HG03354 (cell line): ENCODE measurements at regions not wholly inside any gene's neighbourhood (a gene's known extent, or its start where the extent isn't known, plus 50 kb on each side); places are given as distances from the start of the nearest gene placed in this dataset.
"Not testable (repeated sequence)": the region's sequence is repeated elsewhere in the genome, so short reads cannot be mapped to it uniquely, and the experiment has no call there.

Experiments used
- ATAC-seq: cut with Tn5 transposase; IDR thresholded peaks from one replicate; pipeline ENCODE4 v1.9.1; 2021; ENCODE audit warnings: mild to moderate bottlenecking; ENCODE audit not compliant: unreplicated experiment, poor library complexity, severe bottlenecking

DNA sequence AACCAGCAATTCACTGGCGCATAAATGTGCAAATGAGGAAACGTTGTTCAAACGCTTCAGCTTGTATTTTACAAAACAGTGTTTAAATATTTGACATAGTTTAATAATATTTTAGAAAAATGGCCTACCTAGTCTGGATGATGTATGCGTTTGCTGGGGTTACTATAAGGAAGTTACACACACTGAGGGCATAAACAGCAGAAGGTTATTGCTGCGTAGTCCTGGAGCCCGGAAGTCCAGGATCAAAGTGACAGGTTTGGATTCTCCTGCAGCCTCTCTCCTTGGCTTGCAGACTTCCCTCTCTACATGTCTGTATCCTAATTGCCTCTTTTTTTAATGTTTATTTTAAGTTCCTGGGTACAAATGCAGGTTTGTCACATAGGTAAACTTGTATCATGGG, 106.0 kb upstream of the PABPC3 start:
- ATAC-seq, result not testable (repeated sequence)

DNA sequence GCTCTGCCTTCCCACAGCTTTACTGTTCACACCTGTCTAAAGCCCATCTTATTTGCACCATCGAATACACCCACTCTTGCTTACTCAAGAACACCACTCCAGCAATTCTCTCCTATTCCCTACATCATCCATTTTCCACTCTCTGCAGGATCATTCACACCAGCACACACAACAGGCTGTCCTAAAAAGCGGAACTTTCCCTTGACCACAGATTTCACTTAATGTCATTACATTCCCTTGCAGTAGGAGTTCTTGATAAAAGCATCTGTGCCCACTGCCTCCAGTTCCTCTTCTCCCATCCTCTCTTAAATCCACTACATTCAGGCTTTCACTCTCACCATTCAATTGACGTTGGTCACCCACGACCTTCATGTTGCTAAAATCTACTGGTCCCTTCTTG, 103.0 kb upstream of the PABPC3 start:
- ATAC-seq, result not testable (repeated sequence)

DNA sequence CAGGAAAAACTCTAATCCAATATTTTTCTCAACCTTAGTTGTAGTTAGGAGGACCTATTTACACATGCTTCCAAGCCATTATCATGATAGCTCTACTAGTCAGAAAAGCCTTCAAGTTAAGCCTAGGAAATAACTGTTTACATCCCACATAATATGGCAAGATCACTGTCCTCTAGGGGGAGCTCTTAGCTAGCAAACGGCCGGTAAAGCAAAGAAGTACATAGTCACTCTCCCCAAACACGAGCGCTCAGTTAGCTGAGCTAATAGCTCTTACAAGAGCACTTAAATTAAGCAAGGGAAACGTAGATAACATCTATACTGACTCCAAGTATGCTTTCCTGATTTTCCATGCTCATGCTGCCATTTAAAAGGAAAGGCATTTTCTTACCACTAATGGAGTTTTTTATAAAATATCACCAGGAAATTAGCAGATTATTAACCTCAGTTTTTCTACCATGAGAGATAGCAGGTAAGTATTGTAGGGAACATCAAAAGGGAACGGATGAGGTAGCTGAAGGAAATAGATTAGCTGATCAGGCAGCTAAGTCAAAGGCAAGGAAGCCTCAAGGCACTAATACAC, 100.6 kb upstream of the PABPC3 start:
- ATAC-seq, result peak; percentile 66

DNA sequence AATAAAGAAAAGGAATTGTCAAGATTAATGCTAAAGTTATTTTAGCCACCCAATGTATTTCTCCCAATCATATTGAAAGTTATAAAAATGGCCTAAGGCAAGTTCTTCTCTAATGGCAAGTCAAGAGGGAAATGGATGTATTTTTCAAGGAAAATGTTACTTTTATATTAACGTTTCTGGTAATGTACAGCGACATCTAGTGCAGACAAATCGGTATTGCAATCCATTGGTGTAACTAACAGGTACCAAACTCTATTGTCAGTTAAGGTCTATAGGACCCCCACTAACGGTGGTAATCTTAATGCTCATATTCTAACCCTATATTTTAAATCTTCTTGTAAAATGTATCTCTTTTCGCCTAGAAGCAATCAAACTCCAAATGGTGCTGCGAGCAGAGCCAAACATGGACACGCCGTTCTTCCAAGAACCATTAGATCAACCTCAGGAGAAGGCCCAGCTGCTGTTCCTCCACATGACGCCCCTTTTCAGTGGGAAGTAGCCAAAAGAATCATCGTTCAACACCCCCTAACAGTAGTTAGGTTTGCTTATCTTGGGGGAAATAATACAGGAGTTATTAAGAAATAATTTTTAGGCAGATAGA, 98.5 kb upstream of the PABPC3 start:
- no peak for ATAC-seq

DNA sequence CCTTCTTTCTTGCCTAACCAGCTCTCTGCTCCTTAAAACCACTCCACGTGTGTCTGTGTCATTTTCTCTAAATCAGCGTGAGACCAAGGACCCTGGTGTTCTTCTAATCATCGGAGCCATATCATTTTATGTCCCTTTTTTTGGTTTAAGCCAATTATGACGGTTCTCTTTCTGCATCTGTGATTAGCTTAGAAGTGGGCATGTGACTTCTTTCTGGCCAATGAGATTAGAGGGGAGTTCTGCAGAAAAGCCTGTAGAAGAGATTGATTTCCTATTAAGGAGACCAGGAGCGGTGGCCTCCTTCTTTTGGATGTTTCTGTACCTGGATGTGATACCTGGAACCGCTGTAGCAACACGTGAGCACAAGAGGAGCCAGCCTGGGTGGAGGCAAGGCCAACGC, 97.5 kb upstream of the PABPC3 start:
- ATAC-seq, result no peak

DNA sequence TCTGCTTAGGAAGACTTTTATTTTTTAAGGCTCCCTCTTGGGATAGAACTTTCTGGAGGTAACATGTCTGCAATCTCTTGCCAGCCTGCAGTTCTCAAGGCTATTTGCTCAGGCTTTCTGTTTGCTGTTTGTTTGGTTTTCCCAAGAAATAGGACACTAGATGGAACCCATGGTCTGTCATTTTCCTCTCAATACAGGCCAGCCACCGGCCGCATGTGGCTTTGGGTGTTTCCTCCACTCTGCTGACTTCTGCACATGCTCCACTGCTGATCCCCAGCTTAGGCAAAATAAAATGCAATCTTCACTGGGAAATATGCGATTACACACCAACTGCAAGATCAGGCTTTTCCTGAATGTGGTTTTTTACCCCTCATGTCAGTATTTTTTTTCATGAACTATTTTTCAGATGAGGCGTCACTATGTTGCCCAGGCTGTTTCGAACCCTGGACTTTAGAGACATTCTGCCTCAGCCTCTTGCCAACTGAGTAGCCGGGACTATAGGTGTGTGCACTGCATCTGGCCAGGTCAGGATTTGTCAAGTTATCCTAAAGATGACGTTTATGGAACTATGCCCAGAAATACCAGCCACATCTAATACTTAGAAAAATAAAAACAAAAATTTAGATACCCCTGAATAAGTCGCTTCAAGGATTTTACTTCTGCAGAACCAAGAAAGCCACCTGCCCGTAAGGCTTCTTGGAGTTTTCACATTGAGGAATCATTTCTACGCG, 94.3 kb upstream of the PABPC3 start:
- ATAC-seq, result no peak

DNA sequence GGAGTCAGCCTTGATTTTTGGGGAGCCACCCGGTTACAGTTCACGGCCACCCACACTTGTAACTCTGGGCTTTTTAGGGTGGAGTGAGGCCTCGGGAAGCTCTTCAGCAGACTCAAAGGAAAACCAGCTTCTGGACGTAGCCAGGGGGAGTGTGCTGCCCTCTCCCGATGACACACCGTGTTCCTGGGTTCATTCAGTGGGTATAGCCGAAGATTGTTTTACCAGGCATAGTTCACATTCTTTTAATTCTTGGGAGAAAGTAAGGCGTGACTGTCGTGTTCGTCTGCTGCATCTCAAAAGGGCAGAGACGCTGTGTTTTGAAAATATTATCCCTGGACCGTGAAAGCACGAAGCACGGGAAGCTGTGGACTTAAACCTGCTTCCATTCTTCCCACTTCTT, 93.6 kb upstream of the PABPC3 start:
- not testable (repeated sequence) for ATAC-seq

DNA sequence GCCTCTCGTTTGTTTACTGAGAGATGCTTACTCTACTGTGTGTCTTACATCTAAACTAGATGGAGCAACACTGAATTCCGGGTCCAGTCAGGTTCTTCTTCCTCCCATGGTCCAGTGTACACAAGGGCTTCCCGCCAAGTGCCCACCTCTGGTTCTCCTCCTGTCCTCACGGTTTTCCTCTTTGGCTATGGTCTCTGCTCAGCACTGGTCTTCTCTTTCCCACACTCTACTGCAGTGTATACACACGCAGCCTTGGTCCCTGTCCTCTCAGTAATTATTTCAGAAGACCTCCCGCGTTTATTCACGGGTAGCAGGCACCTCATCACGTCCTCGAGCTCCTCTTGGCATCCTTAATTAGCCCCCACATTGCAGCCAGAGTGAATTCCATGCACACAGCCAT, 91.4 kb upstream of the PABPC3 start:
- not testable (repeated sequence) for ATAC-seq

DNA sequence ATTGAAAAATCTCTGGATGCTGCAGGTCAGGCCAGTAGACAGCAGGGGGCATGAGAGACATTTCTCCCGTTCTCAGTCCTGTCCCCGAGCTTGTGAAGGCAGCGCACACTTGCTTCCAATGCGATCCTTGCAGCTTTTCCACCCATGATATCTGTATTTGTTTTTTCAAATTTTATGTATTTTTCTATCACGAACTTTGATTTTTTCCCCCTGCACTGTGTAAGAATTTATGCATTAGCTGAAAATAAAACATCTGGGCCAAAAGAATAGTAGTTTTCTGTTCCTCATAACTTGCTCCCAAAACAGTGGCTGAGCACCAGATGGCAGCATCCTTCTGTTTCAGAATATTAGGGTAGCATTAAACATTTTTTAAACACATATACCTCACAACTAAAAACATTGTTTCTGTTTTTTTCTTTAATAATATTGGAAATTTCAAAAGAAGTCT, 90.9 kb upstream of the PABPC3 start:
- not testable (repeated sequence) for ATAC-seq

DNA sequence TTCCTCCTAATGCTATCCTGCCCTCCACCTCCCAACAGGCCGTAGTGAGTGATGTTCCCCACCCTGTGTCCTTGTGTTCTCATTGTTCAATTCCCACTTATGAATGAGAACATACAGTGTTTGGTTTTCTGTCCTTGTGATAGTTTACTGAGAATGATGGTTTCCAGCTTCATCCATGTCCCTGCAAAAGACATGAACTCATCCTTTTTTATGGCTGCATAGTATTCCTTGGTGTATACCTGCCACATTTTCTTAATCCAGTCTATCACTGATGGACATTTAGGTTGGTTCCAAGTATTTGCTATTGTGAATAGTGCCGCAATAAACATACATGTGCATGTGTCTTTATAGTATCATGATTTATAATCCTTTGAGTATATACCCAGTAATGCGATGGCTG, 88.5 kb upstream of the PABPC3 start:
- not testable (repeated sequence) for ATAC-seq

DNA sequence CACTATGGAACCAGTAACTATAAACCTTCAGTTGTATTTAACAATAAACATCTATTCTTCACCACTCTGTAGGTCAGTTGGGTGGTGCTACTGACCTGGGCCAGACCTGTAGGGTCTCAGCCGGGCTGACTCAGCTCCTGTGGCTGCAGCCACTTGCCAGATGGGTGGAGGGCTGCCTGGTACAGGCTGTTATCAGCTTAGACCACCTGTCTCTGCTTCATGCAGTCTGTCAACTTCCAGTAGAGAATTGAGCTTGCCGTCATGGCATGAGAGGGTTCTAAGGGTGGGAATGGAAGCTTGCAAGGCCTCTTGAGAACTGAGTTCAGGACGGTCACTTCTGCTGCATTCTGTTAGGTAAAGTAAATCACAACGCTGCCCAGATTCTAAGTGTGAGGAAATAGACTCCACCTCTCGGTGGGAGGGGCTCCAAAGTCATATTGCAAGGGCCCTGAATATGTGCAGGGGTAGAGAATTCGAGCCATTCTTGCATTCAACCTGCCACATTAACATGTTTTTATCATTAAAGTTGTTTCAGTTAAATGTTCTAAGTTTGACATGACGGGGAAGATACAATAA, 81.5 kb upstream of the PABPC3 start:
- ATAC-seq, result not testable (repeated sequence)

DNA sequence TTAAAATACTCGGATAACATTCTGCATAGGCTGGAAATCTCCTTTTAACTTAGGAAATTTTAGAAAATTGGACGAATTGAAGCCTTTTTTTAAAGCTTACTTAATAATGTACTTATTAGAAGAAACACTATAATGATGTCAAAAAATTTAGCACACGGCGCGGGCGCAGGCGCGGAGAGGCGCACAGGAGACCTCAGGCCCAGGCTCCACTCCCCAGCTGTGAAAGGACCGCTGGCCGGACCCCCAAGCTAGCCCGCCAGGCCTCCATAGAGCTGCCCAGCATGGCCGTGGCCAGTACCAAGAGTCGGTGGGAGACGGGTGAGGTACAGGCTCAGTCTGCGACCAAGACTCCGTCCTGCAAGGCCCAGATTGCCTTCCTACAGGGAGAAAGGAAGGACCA, 78.8 kb upstream of the PABPC3 start:
- ATAC-seq, result not testable (repeated sequence)

DNA sequence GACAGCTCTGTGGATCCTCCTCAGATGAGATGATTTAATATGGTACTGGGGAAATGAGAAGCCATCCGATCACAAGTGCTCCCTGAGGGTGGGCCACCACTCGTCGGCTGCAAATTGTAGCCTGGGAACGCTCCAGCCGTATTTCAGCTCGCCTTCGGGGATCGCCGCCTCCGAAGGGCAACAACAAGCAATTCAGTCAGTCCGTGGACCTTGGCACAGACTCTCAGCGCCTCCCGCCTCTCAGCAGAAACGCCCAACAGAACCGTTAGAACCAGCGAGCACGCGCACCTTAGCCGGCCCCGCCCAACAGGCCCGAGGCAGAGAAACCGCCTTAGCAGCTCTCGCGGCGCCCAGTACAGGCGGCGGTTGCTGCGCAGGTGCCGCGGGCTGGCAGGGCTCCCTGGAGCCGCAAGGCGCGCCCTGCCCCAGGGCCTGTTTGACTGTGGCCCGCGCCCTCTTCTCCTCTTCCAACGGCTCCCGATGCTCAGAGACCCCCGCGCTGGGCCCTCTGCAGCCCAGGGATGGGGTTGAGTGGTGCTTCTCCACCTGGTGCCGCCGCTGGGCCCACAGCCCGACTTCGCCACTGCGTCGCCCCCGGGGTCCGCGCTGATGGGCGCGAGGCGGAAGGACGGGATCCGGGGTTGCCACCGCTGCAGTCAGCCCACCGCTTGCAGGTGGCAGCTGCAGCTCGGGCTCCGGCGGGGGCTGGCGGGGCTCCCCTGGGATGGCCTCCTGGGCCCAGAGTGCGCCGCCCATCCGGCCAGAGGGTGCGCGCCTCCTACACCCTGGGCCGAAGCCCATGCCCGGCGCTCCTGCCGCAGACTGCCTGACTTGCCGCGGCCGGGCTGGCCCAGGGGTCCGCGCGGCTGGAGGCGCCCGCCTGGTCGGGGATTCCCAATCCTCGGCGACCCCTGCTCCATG, 77.9 kb upstream of the PABPC3 start:
- ATAC-seq, result not testable (repeated sequence)

DNA sequence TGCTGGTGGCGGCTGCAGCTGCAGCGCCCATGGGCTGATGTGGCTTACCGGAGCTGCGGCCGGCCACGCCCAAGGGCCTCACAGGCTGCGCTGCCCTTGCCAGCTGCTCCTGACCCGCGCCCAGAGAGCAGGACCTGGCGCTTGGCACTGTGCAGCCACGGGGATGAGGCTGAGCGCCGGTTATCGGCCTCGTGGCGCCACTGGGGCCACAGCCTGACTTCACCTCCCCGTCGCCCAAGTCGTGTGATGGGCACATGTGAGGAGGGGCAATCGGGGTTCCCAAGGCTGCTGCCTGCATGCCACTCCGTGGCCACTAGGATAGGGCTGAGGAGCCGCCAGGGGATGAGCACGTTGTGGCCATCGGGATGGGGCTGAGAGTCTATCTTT, 77.2 kb upstream of the PABPC3 start:
- ATAC-seq, result no peak

DNA sequence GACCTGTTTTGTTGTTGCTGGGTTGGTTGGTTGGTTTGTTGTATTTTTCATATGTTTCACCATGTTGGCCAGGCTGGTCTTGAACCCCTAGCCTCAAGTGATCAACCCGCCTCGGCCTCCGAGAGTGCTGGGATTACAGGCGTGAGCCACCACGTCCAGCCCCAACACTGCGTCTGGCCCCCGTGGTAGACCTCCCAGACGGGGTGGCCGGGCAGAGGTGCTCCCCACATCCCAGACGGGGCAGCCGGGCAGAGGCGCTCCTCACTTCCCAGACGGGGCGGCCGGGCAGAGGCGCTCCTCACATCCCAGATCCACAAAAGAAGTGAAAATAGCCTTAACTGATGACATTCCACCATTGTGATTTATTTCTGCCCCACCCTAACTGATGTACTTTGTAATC, 76.2 kb upstream of the PABPC3 start:
- ATAC-seq, result not testable (repeated sequence)

DNA sequence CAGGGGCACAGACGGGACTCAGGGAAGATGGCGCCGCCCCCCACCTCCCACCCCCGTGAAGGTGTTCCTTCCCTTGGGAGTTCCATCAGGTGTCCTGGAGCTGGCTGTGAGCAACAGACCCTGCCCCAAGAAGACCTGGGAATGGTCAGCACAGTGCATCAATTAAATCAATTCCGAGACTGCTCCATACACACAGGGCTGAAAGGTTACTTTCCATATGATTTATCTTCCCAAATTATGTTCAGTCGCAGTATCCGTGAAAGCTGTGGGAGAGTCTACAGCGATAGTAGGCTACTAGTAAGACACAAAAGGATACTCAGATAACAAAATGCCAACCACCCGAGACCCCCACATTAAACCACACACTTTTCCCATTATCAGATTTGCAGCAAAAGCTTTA, 71.8 kb upstream of the PABPC3 start:
- no peak for ATAC-seq

DNA sequence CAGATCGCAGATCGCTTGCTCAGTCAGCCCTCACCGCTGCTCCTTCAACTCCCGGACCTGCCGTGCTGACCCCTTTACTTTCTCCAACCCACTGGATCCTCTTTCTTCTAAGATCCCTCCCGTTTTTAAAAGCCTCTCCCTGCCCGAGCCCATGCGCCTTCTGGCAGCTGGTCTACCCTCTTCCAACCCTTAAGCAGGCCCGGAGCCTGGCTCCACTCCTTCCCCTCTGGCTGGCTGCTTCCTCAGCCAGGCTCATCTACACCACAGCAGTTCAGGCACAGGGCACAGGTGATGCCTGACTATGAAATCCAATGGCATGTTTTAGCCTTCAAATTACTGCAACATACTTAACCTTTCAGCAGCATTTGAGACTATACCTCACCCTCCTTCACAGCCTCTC, 63.8 kb upstream of the PABPC3 start:
- no peak for ATAC-seq

DNA sequence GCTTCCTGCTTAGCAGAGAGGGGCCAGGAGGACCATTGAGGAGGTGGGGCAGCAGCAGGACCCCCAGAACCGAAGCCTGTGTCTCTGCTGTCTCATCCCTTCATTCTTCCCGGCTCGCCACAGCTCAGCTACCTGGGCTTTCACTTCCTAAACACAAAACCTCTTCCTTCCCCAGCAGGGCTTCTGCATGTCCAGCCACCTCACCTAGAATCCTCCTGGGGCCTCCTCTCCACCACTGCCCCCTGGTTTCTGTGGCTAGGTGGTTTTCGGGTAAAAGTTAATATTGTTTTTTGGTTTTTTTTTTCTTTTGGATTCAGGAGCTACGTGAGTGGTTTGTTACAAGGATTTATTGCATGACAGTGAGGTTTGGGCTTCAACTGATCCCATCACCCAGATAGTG, 61.8 kb upstream of the PABPC3 start:
- ATAC-seq, result no peak

DNA sequence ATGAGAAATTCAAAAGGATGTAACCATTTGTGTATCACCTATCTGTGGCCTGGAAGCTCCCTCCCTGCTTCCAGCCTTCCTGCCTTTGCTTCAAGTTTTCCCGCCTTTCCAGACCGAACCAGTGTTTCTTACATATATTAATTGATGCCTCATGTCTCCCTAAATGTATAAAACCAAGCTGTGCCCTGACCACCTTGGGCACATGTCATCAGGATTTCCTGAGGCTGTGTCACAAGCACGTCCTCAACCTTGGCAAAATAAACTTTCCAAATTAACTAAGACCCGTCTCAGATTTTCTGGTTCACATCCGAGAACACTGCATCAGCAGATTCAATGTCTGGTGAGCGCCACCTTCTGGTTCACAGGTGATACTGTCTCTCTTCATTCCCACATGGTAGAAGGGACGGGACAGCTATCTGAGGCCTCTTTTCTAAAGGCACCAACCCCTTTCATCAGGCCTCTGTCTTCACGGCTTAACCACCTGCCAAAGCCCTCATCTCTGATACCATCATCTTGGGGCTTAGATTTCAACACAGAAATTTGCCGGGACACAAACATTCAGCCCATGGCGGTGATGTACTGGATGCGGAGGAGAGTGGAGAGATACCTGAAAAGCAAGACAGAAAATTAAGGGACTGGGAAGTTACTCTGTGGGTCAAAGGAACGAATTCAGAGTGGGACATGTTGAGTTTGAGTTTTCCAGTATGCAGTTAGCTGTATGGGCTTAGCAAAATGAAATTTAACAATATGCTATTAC, 58.7 kb upstream of the PABPC3 start:
- ATAC-seq, result peak; percentile 69
